ENCODE measurements at regions not wholly inside any gene's neighbourhood (a gene's known extent, or its start where the extent isn't known, plus 50 kb on each side); places are given as distances from the start of the nearest gene placed in this dataset.

GRCh38 chr2:5538313-5538712 is 153.9 kb upstream of the SOX11 start:
- no peak for DNase-seq (ENCODE audit: low read depth in 3 of 3)

GRCh38 chr2:5538772-5539171 is 153.4 kb upstream of the SOX11 start:
- DNase-seq (ENCODE audit: low read depth in 3 of 3), result no peak

GRCh38 chr2:5539282-5540165 is 152.7 kb upstream of the SOX11 start:
- no peak for DNase-seq (ENCODE audit: low read depth in 3 of 3)

- DNase-seq (ENCODE audit: low read depth in 3 of 3), result no peak
Measured at GRCh38 chr2:5540856-5541255, 151.3 kb upstream of the SOX11 start.

- DNase-seq (ENCODE audit: low read depth in 3 of 3), result no peak
Measured at GRCh38 chr2:5544205-5544786, 147.9 kb upstream of the SOX11 start.

GRCh38 chr2:5546181-5546580 is 146.0 kb upstream of the SOX11 start:
- no peak for DNase-seq (ENCODE audit: low read depth in 3 of 3)

- no peak for DNase-seq (ENCODE audit: low read depth in 3 of 3)
Measured at GRCh38 chr2:5548991-5549715, 143.0 kb upstream of the SOX11 start.

- no peak for DNase-seq (ENCODE audit: low read depth in 3 of 3)
Measured at GRCh38 chr2:5549771-5550170, 142.4 kb upstream of the SOX11 start.

- no peak for DNase-seq (ENCODE audit: low read depth in 3 of 3)
Measured at GRCh38 chr2:5555636-5556035, 136.5 kb upstream of the SOX11 start.

GRCh38 chr2:5561006-5561405 is 131.2 kb upstream of the SOX11 start:
- DNase-seq (ENCODE audit: low read depth in 3 of 3), result no peak

GRCh38 chr2:5562426-5562825 is 129.8 kb upstream of the SOX11 start:
- DNase-seq (ENCODE audit: low read depth in 3 of 3), result no peak

- DNase-seq (ENCODE audit: low read depth in 3 of 3), result no peak
Measured at GRCh38 chr2:5562865-5563264, 129.3 kb upstream of the SOX11 start.

- no peak for DNase-seq (ENCODE audit: low read depth in 3 of 3)
Measured at GRCh38 chr2:5563411-5563810, 128.8 kb upstream of the SOX11 start.

GRCh38 chr2:5569256-5569655 is 122.9 kb upstream of the SOX11 start:
- no peak for DNase-seq (ENCODE audit: low read depth in 3 of 3)

GRCh38 chr2:5576015-5576414 is 116.2 kb upstream of the SOX11 start:
- DNase-seq (ENCODE audit: low read depth in 3 of 3), result no peak

- no peak for DNase-seq (ENCODE audit: low read depth in 3 of 3)
Measured at GRCh38 chr2:5587766-5588165, 104.4 kb upstream of the SOX11 start.

- no peak for DNase-seq (ENCODE audit: low read depth in 3 of 3)
Measured at GRCh38 chr2:5588601-5589000, 103.6 kb upstream of the SOX11 start.

- DNase-seq (ENCODE audit: low read depth in 3 of 3), result no peak
Measured at GRCh38 chr2:5589183-5589582, 103.0 kb upstream of the SOX11 start.

GRCh38 chr2:5590886-5591285 is 101.3 kb upstream of the SOX11 start:
- no peak for DNase-seq (ENCODE audit: low read depth in 3 of 3)

GRCh38 chr2:5592916-5593315 is 99.3 kb upstream of the SOX11 start:
- DNase-seq (ENCODE audit: low read depth in 3 of 3), result no peak

GRCh38 chr2:5594249-5594695 is 97.9 kb upstream of the SOX11 start:
- no peak for DNase-seq (ENCODE audit: low read depth in 3 of 3)

GRCh38 chr2:5596868-5597267 is 95.3 kb upstream of the SOX11 start:
- no peak for DNase-seq (ENCODE audit: low read depth in 3 of 3)

- no peak for DNase-seq (ENCODE audit: low read depth in 3 of 3)
Measured at GRCh38 chr2:5598156-5598555, 94.0 kb upstream of the SOX11 start.
